Activated B cell treated with CpG ODN at 0.5 μM for 24 hours (primary cell): ENCODE measurements at regions not wholly inside any gene's neighbourhood (a gene's known extent, or its start where the extent isn't known, plus 50 kb on each side); places are given as distances from the start of the nearest gene placed in this dataset.

Experiments used
- ATAC-seq: fragments of 200-7000 bp; cut with Tn5 transposase; one replicate; pipeline ENCODE4 v1.10.0; 2021; ENCODE audit warnings: low read depth, mild to moderate bottlenecking, moderate library complexity
- CTCF ChIA-PET: fragments of 350-600 bp; sonication (Branson Sonifier 250); formaldehyde crosslinking; loops from one replicate; lab custom pipeline; 2021; ENCODE audit warnings: antibody characterized with exemption; lab: Charles Lee
- POLR2A ChIA-PET: fragments of 350-600 bp; sonication (Branson Sonifier 250); formaldehyde crosslinking; loops from one replicate; lab custom pipeline; 2021; ENCODE audit warnings: antibody characterized with exemption; lab: Charles Lee
- DNase-seq: peaks from one replicate; pipeline ENCODE4 v3.0.0; 2022
- H3K27ac Mint-ChIP-seq: one replicate; pipeline ENCODE4 v1.8.0; 2020; ENCODE audit warnings: mixed read lengths
- H3K27me3 Mint-ChIP-seq: one replicate; pipeline ENCODE4 v1.8.0; 2021; ENCODE audit warnings: mixed read lengths
- H3K36me3 Mint-ChIP-seq: one replicate; pipeline ENCODE4 v1.8.0; 2021; ENCODE audit warnings: low read depth, mixed read lengths
- H3K4me1 Mint-ChIP-seq: one replicate; pipeline ENCODE4 v1.8.0; 2021; ENCODE audit warnings: mixed read lengths
- H3K4me3 Mint-ChIP-seq: one replicate; pipeline ENCODE4 v1.8.0; 2020; ENCODE audit warnings: mild to moderate bottlenecking, mixed read lengths
- H3K9me3 Mint-ChIP-seq: one replicate; pipeline ENCODE4 v1.8.0; 2020; ENCODE audit warnings: mixed read lengths
- CTCF ChIP-seq: fragments of 200-600 bp; IDR thresholded peaks from one replicate; pipeline ENCODE4 v1.8.0; 2022; ENCODE audit warnings: antibody characterized with exemption, mild to moderate bottlenecking
- intact Hi-C: fragments of 100-400 bp; cut with micrococcal nuclease; formaldehyde crosslinking; loops from one replicate; pipeline ENCODE4 v1.15.1; 2024

- no peak overlapping the region for H3K27ac Mint-ChIP-seq
- CTCF ChIA-PET = no interaction called here
- intact Hi-C loops = no loop called here
- DNase-seq (no peak), ATAC-seq (no peak)
- H3K4me1 Mint-ChIP-seq = no peaks in the 10 kb centered on the region
- POLR2A ChIA-PET = no interaction called here
- H3K27me3 Mint-ChIP-seq = no peaks in the 10 kb centered on the region
- no peak for TF ChIP-seq CTCF
- no peaks in the 10 kb centered on the region for H3K36me3 Mint-ChIP-seq
- H3K4me3 Mint-ChIP-seq = no peak overlapping the region
- H3K9me3 Mint-ChIP-seq = no peaks in the 10 kb centered on the region
These were observed 1027.6 kb upstream of the PRKX start for GRCh38 chrX:4741024-4741423.

- H3K36me3 Mint-ChIP-seq = no peaks in the 10 kb centered on the region
- H3K4me3 Mint-ChIP-seq = no peak overlapping the region
- TF ChIP-seq CTCF = no peak
- H3K9me3 Mint-ChIP-seq = no peaks in the 10 kb centered on the region
- H3K4me1 Mint-ChIP-seq = no peaks in the 10 kb centered on the region
- DNase-seq = no peak
- CTCF ChIA-PET = no interaction called here
- intact Hi-C loops = no loop called here
- POLR2A ChIA-PET = no interaction called here
- H3K27ac Mint-ChIP-seq = no peak overlapping the region
- H3K27me3 Mint-ChIP-seq = no peaks in the 10 kb centered on the region
- ATAC-seq = no peak
These were observed 1021.9 kb upstream of the PRKX start for GRCh38 chrX:4735299-4735698.

GRCh38 chrX:4710618-4711433 lies 997.4 kb upstream of the PRKX start:
- Mint-ChIP-seq H3K4me3 (no peak overlapping the region), H3K4me1 (peaks cover 2% of the 10 kb centered on the region), H3K36me3 (no peaks in the 10 kb centered on the region), H3K27me3 (no peaks in the 10 kb centered on the region), H3K9me3 (no peaks in the 10 kb centered on the region), H3K27ac (no peak overlapping the region)
- POLR2A ChIA-PET = no interaction called here
- TF ChIP-seq CTCF = no peak
- CTCF ChIA-PET = no interaction called here
- no peak for ATAC-seq
- intact Hi-C loops = no loop called here
- no peak for DNase-seq

- DNase-seq (no peak), ATAC-seq (no peak)
- POLR2A ChIA-PET = no interaction called here
- CTCF ChIA-PET = no interaction called here
- Mint-ChIP-seq H3K27ac (no peak overlapping the region), H3K4me1 (peaks cover 2% of the 10 kb centered on the region), H3K36me3 (no peaks in the 10 kb centered on the region), H3K4me3 (no peak overlapping the region), H3K9me3 (no peaks in the 10 kb centered on the region), H3K27me3 (no peaks in the 10 kb centered on the region)
- intact Hi-C loops = no loop called here
- no peak for TF ChIP-seq CTCF
These were observed 995.7 kb upstream of the PRKX start for GRCh38 chrX:4708970-4709760.

- DNase-seq (no peak), ATAC-seq (no peak)
- intact Hi-C loops = no loop called here
- Mint-ChIP-seq H3K36me3 (no peaks in the 10 kb centered on the region), H3K27ac (no peak overlapping the region), H3K4me1 (peaks cover 2% of the 10 kb centered on the region), H3K4me3 (no peak overlapping the region), H3K9me3 (no peaks in the 10 kb centered on the region), H3K27me3 (no peaks in the 10 kb centered on the region)
- ChIA-PET CTCF (no interaction called here), POLR2A (no interaction called here)
- TF ChIP-seq CTCF = no peak
These were observed 993.5 kb upstream of the PRKX start for GRCh38 chrX:4706961-4707360.
